Epithelial cell of prostate (primary cell): ENCODE measurements at regions not wholly inside any gene's neighbourhood (a gene's known extent, or its start where the extent isn't known, plus 50 kb on each side); places are given as distances from the start of the nearest gene placed in this dataset.
"Not testable (repeated sequence)": the region's sequence is repeated elsewhere in the genome, so short reads cannot be mapped to it uniquely, and the experiment has no call there.

Experiments
- DNase-seq: peaks from one replicate; pipeline ENCODE4 v3.0.0-alpha.2; 2011; ENCODE audit warnings: low read depth, low spot score
- H3K27ac ChIP-seq: fragments of 450-650 bp; 2 replicates; pipeline ENCODE4 v1.5.1; 2017; ENCODE audit warnings: mild to moderate bottlenecking

DNA sequence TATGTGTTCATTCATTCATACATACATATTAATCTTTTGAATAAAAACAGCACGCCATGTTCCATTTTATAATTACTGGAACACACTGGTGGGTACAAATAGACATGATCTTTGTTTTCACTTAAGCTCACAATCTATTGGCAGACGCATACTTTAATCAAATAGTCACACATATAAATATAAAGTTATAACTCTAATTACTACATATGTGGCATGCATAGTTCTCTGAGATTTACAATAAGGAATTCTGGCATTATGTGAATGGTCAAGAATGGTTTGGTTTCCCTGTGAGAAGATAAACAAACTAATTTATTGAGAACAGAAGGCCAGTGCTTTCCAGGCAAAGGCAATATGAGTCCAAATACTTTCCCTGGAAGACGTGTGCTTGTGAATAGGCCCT lies 576.2 kb downstream of the CDH8 start:
- no peak overlapping the region for H3K27ac ChIP-seq
- no peak for DNase-seq

DNA sequence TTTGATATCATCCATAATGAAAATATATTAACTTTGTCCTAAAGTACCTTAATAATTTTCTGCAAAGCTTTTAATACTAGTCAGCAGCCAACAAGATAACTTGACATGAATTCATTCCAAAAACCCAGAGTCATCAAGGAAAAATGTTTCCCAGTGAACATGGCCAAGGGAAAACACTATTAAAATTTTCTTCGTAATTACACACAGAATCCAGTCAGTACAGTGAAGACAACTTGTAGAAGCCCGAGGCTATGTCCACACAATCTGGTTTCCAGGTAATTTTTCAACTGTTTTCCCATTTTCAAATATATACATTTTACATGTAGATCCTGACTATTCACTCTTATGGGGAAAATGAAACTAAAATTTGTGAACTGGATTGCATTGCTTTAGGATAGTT lies 600.9 kb downstream of the CDH8 start:
- DNase-seq = no peak
- no peak overlapping the region for H3K27ac ChIP-seq

DNA sequence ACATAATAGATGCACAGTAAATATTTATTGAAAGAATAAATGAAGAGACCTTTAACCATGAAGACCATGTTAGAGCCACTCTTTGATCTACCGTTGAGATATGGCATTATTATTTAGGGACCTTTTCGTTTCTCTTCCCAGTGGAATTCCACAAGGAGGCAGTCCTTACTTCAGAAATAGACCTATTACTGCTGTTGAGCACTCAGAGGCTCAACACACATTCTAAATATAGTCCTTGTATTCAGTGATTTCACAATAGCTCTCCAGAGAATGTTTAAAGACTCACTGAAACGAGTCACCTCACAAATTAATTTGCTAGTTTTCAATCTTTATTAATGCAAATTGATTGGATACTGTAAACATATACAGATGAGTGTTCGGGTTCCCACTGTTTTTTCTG lies 603.8 kb downstream of the CDH8 start:
- no peak overlapping the region for H3K27ac ChIP-seq
- no peak for DNase-seq

DNA sequence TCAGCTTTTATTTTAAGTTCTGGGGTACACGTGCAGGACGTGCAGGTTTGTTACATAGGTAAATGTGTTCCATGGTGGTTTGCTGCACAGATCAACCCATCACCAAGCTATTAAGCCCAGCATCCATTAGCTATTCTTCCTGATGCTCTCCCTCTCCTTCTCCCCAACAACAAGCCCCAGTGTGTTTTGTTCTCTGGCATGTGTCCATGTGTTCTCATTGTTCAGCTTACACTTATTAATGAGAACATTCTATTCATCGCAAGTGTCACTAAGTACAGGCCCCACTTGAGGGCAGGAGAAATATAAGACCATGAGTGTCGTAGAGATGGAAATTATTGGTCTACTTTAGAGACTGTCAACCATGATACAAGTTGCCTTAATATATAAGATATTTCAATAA lies 615.1 kb downstream of the CDH8 start:
- no peak overlapping the region for H3K27ac ChIP-seq
- no peak for DNase-seq

DNA sequence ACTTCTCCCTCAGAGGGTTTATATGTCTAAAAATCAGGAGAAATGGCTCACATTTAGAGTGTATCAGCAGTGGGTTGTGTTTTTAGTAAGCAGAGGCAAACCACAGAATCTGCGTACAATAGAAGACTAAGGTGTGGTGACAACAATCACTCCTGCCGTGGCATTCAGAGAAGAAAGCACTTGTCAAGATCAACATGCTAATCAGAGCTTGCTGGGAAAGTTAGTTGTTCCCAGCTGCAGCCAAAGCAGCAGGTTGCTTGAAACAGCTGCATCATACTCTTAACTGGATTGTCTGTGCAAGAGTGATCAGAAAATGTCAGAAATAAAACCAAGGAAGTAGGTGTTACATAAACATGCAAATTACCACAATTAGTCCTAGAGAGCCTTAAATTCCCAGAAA lies 616.4 kb downstream of the CDH8 start:
- no peak overlapping the region for H3K27ac ChIP-seq
- DNase-seq = no peak

DNA sequence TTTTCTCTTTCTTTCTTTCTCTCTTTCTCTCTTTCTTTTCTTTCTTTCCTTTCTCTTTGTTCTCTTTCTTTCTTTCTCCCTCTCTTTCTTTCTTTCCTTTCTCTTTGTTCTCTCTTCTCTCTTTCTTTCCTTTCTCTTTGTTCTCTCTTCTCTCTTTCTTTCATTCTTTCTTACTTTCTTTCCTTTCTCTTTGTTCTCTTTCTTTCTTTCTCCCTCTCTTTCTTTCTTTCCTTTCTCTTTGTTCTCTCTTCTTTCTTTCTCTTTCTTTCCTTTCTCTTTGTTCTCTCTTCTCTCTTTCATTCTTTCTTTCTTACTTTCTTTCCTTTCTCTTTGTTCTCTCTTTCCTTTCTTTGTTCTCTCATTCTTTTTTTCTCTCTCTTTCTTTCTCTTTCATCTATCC lies 617.4 kb downstream of the CDH8 start:
- not testable (repeated sequence) for H3K27ac ChIP-seq, DNase-seq

DNA sequence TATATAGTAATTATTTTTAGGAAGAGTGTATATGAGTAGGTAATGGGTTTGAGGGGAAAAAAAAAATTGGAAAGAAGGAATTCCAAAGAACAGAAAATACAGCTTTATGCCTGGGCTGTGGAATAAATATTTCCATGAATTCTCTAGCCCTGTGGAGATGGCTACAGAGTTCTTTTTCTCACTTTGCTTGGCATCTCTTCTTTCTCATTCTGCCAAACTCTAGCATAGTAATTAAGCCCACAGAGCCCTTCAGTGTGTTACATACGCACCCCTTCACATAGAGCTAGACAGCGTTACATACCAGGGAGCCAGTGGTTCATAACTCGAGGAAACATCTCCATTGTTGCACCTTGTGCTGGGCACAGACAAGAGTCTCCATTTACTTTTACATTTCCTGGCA lies 621.1 kb downstream of the CDH8 start:
- no peak overlapping the region for H3K27ac ChIP-seq
- DNase-seq = no peak

DNA sequence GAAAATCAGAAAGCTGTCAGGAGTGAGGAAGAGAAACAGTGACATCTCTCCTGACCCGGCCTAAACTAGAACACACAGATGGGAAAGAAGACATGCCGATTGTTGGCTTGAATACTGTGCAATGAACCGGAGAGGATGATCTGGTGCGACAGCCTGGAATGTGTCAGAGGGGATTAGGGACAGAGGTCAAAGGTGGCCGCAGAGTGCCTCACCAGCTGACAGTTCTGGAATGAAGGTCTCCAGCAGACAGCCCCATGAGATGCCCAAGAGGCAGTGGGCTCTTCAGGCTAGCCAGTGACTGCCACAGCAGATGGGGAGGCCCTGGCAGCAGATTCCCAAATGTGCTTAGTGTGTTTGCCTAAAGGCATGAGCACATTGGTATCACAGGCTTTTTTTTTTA lies 623.2 kb downstream of the CDH8 start:
- DNase-seq = no peak
- no peak overlapping the region for H3K27ac ChIP-seq

DNA sequence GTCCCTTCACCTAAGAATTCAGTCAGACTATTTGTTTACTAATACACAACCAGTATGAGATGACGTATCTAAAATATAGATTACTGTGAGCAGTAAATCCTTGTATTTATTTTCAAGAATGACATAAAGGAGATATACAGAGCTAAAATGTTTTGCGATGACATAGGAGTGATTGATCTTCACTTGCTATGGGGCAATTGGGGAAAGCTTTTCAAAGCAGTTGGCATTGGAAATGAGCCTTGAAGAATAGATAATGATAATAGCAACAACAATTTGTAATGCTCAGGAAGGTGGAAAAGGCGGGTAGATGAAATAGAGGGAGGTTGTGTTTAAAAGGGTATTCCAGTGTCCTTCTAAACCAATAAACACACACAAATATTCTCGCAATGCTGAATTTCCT lies 623.7 kb downstream of the CDH8 start:
- DNase-seq = no peak

DNA sequence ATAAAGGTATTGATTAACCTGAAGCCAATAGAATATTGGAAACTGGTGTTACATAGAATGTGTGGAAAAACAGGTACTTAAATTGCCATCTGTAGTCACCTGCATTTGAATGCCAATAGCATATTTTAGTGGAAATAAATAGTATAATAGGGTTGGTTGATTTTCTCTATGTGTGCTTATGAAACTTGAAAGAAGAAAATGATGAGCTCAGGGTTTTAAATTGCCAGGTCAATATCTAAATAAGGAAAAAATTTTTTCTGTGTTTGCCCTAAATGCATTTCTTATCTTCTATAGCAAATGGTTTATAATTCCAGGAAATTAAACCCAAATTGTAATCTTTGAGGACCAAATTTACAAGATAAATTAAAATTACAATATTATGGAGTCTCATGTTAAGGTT lies 626.6 kb downstream of the CDH8 start:
- H3K27ac ChIP-seq = no peak overlapping the region
- no peak for DNase-seq

More for the DNA sequence above, 623.7 kb downstream of the CDH8 start:
- H3K27ac ChIP-seq = no peak overlapping the region

DNA sequence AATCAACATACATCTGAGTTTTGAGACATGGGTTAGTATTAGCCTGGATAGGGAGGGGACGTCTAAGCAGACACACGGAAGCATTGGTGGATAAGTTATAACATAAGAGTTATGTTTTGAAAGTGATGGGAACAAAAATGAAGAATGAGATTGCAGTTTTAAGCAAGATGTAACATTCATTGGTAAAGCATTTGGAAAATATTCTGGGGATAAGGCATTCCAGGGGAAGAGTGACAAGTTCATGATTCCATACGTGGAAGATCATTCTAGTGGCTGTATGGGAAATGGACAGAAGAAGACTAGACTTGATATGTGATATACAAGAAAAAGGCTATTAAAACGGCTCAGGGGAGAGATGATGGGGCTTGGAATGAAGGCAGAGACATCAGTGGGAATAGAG lies 632.9 kb downstream of the CDH8 start:
- DNase-seq = no peak
- H3K27ac ChIP-seq = no peak overlapping the region

DNA sequence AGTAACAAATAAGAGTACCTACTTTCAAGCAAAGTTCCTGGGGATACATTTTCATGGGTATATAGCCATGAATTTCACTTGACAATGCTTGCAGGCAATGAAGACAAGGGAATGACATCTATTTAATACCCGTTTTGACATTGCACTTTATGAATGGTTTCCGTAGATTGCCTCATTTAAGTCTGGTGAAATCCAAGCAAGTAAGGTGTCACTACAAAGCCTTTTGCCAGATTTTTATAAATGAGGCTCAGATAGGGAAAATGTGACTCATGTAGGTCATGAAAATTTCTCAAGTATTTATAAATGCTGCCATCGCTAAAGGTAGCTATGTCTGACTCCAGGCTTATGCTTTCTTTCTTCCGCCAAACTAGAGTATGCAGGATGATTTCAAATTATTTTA lies 644.3 kb downstream of the CDH8 start:
- no peak overlapping the region for H3K27ac ChIP-seq

DNA sequence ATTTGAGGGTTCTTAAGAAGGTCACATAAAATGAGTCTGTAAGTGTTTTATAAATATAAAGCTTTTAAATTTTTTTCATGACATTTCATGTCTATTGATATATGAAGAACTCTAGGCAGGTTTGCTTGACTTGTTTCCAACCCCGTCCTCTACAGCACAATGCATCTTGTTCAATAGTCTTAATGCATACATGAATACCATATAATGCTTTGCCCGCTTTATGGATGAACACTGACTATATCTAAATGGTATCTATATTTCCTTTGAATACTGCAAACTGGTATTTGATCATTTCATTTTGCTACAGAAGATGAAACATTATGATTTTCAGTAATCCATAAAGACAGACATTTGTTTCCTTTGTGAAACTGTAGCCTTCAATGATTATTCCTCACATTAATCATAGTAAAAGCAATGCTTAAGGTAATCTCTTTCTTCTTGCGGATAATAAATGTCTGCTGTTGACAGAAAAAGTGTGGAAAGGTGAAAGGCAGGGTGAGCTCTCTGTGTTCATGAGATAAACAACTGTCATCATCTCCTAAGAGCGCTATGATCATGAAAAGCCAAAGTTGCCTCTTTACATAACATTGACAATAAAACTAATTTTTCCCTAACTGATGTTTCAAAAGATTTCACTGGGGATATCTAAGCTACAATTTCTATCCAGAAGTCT lies 645.1 kb downstream of the CDH8 start:
- DNase-seq = no peak
- H3K27ac ChIP-seq = no peak overlapping the region

More for the DNA sequence above, 644.3 kb downstream of the CDH8 start:
- DNase-seq = no peak

DNA sequence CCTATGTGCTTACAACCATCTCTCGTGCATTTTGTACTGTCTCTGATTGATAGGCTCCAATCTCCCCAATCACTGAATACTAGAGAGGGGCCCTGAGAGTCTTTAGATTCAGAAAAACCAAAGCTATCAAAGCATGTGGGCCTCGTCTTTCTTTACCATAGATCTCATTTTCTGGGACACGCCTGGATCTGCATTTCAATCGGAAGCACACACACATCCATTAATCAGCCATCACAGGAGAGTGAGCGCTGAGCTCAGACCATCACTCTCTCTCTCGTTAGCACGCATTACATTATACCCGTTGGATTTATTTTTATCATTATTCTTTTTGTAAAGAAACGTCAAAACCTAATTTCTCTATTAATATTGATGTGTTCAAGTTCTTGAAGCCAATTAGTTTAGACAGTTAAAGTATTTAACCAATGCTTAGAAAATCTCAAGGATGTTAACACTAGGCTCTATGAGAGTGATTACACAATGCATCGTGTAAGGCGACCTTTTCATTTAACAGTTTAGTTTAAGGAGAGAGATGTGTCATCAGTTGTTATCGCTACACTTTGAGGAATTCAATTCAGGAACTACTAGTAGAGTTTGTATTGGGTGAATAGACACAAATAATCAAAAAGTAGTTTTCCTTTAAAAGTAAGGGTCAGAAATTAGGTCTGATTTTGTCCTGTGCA lies 650.7 kb downstream of the CDH8 start:
- no peak for DNase-seq
- no peak overlapping the region for H3K27ac ChIP-seq

DNA sequence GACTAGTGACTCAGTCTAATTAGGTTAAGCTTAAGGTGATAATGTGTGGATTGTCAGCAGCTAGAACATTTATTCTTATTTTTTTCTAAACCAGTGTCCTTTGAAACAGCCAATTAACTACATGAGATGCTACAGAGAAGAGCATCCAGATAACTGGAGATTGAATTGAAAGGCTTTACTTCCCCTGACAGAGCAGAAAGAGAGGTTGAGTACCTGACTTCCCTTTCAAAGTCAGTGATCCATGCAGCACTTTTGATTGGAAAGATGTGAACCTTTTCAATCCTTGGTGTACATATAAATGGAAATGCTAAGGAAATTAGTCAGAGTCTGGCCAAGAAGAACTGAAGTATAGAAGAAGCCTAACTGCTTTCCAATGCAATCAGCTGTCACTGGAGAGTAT lies 653.8 kb downstream of the CDH8 start:
- H3K27ac ChIP-seq = no peak overlapping the region
- DNase-seq = no peak

DNA sequence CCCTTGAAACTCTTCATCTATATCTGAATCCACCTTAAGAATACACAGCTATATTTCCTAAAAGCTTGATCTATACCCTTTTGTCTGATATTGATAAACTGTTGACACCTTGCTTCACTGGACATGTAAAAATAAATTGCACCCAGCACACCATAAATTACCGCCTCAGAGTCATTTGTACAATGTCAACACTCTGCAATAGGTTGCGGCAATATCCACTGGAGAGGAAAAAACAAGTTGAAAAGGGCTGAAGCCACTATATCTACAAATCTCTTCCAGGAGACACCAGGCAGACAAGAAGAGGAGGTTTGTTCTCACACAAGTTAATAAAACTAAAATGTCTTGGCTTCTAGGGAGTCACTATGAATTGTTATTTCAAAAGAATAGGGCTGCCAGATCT lies 656.9 kb downstream of the CDH8 start:
- no peak for DNase-seq

DNA sequence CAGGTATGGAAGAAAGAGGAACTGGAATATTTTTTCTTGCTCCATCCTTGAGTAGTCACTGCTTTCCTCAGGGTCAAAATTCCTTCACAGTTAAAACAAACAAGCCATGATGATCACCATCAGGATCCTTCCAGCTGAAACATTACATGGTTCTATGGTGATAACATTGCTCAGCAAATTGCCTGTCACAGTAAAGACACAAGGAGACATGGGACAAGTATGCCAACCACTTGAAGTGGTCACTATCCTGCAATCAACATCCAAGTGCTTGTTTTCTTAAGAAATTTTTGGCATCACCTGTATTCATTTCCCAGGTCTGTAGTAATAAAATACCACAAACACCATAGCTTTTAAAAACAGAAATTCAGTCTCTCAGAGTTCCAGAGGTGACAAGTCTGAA lies 662.2 kb downstream of the CDH8 start:
- DNase-seq = no peak

More for the DNA sequence above, 656.9 kb downstream of the CDH8 start:
- no peak overlapping the region for H3K27ac ChIP-seq

DNA sequence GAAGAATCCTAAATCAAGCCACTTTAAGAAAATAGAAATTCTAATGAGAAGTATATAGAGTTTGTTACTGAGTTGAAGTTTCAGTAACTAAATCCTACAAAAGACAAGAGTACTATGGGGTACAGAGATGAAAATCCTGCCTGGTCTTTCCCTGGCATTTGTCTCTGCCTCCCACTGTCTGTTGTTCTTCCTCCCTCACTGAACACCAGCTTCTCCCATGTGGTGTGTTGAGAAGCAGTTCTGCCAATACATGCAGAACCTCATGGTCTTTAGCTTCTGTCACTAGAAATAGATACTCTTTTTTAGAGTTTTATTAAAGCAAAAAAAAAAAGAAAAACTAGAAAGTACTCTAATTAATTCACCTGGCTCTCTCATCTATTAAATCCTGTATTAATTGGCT lies 664.4 kb downstream of the CDH8 start:
- no peak for DNase-seq
- H3K27ac ChIP-seq = no peak overlapping the region

More for the DNA sequence above, 662.2 kb downstream of the CDH8 start:
- H3K27ac ChIP-seq = no peak overlapping the region

DNA sequence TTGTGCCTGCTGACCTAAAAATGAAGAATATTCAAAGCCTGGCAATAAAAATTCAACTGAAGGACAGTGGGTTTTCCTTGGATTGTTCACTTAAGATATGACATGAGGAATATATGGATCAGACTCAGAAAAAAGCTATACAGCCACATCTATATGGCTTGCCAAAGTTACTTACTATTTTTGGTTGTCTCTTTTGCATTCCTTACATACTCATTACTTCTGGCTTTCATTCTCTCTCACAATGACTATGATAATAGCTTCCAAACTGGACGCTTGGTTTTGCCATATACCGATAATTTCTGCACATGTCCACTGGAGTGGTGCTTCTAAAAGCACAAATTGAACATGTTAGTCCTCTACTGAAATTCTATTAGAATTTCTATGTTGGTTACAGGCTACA lies 664.9 kb downstream of the CDH8 start:
- no peak overlapping the region for H3K27ac ChIP-seq
- DNase-seq = no peak

DNA sequence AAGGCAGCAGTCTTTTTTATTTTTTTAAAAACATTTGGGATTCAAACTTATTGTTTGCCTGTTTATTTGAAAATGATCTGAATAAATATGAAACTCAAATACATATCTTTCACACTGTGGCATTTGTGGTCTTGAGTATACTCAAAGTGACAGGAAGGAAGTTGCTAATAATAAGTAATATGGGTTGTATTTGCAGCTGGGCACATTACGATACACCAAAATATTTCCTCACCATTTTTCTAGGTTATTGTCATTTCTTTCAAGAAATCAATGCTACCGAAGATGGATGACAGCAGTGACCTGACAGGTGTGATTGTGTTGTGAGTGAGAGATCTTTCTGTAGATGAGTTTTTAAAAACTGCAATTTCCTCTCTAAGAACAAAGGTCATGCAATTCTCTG lies 665.7 kb downstream of the CDH8 start:
- DNase-seq = no peak
- no peak overlapping the region for H3K27ac ChIP-seq

DNA sequence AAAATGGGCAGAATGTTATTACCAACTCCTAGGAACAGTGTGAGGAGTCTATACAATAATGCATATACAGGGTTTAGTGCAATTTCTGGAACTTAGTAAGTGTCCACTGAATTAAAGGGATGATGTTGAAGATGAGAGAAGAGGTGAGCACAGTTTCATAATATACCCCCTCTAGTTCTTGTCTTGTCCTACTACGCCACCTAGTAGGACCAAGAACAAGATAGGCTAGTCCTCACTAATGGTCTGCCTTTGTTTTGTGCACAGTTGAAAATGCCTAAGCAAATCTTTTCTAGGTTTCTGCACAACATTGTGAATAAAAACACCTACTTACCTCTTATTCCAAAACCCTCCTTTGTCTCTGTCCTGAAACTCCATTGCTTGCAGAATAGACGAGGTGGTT lies 670.2 kb downstream of the CDH8 start:
- DNase-seq = no peak
- no peak overlapping the region for H3K27ac ChIP-seq

DNA sequence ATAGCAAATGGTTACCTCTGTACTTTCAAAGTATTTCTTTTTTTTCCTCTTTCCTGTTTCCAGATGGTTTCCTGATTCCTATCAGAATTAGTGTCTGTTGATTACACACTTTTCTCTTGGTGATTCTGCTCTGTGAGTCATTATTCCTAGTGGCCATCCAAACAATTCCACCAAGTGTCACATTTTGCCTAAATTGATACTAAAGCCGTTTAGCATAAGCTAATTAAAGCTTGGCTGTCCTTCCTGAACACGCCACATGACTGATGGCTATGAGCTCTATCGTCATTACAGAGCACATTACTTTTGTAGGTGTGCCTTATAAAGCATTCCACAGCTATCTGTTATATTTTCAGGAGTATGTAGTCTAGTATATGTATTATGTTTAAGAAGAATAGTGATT lies 671.2 kb downstream of the CDH8 start:
- H3K27ac ChIP-seq = no peak overlapping the region
- DNase-seq = no peak
